K562 (cell line): ENCODE measurements at regions not wholly inside any gene's neighbourhood (a gene's known extent, or its start where the extent isn't known, plus 50 kb on each side); places are given as distances from the start of the nearest gene placed in this dataset.

Experiments used
- CTCF ChIP-seq, 3 experiments: IDR thresholded peaks in 2 of 3; conservative IDR thresholded peaks in 1 of 3; 2 replicates each; pipeline ENCODE4 v1.5.1; 2011 to 2012; ENCODE audit warnings: low read length in 3 of 3, mild to moderate bottlenecking in 3 of 3, control low read depth in 2 of 3, improper control_type of control experiment in 1 of 3, inconsistent platforms in 1 of 3, low read depth in 1 of 3, mixed read lengths in 1 of 3, moderate library complexity in 1 of 3; ENCODE audit not compliant: insufficient read depth in 2 of 3
- EZH2 ChIP-seq: IDR thresholded peaks from 2 replicates; pipeline ENCODE4 v1.6.1; 2012; ENCODE audit warnings: low read depth, mild to moderate bottlenecking, inconsistent platforms, low read length, borderline replicate concordance
- KAT8 ChIP-seq: fragments of 450-650 bp; IDR thresholded peaks from 2 replicates; pipeline ENCODE4 v1.6.1; 2016; ENCODE audit warnings: low read depth, mild to moderate bottlenecking
- KDM1A ChIP-seq, 2 experiments: fragments of 450-650 bp; IDR thresholded peaks; 2 replicates each; pipeline ENCODE4 v1.6.1; 2016; ENCODE audit warnings: mild to moderate bottlenecking in 2 of 2
- MGA ChIP-seq: fragments of 450-650 bp; IDR thresholded peaks from 2 replicates; pipeline ENCODE4 v1.6.1; 2016; ENCODE audit warnings: mild to moderate bottlenecking, moderate library complexity
- MTA3 ChIP-seq: fragments of 450-650 bp; formaldehyde crosslinking; IDR thresholded peaks from 2 replicates; pipeline ENCODE4 v1.6.1; 2017; ENCODE audit warnings: mild to moderate bottlenecking, borderline replicate concordance
- SMAD2 ChIP-seq: fragments of 150-350 bp; IDR thresholded peaks from 2 replicates; pipeline ENCODE4 v1.6.1; 2014; ENCODE audit warnings: low read depth, mild to moderate bottlenecking, low read length
- SRSF1 ChIP-seq: fragments of 200-400 bp; formaldehyde crosslinking; IDR thresholded peaks from 2 replicates; pipeline ENCODE4 v1.6.1; 2017; ENCODE audit warnings: mild to moderate bottlenecking, low read depth, low read length, moderate library complexity
- TGIF2 ChIP-seq: sonication (generic); formaldehyde crosslinking; IDR thresholded peaks from 2 replicates; pipeline ENCODE4 v1.8.1; 2022; ENCODE audit warnings: mild to moderate bottlenecking, missing genetic modification reagents, moderate library complexity
- ZBTB43 ChIP-seq: sonication (generic); formaldehyde crosslinking; IDR thresholded peaks from 2 replicates; pipeline ENCODE4 v1.8.0; 2023; ENCODE audit warnings: mild to moderate bottlenecking, missing genetic modification reagents
- ZNF212 ChIP-seq: fragments of 450-650 bp; formaldehyde crosslinking; IDR thresholded peaks from 2 replicates; pipeline ENCODE4 v1.4.0; 2020; ENCODE audit warnings: mild to moderate bottlenecking
- ZNF696 ChIP-seq: fragments of 250-450 bp; sonication (Bioruptor Pico); conservative IDR thresholded peaks from 2 replicates; pipeline ENCODE4 v1.4.0; 2020; ENCODE audit warnings: mild to moderate bottlenecking, moderate library complexity
- ZNF830 ChIP-seq: fragments of 250-450 bp; sonication (Bioruptor Pico); IDR thresholded peaks from 2 replicates; pipeline ENCODE4 v1.5.0; 2021; ENCODE audit warnings: mild to moderate bottlenecking

GRCh38 chr2:9703701-9704221 lies 73.0 kb upstream of the YWHAQ start (continued):
- TF ChIP-seq MGA = peak; percentile 52; the same call in 1 of the 2 replicates
- no peak for TF ChIP-seq EZH2
- 0 out of 4 replicates have a peak, but pooled peaks have one; percentile 16 to 36 for TF ChIP-seq KDM1A (IDR thresholded peaks at IDR 0.05)
- no peak for TF ChIP-seq SMAD2
- TF ChIP-seq MTA3 = no peak
- peak in 2 of 3 experiments; percentile 11 to 34; a peak in 2 of 6 replicates for TF ChIP-seq CTCF (IDR thresholded peaks at IDR 0.05 in 2 of 3, conservative IDR thresholded peaks at IDR 0.05 in 1 of 3; ENCODE audit: insufficient read depth in 2 of 3, low read depth in 1 of 3, low read length in 3 of 3)
- no peak for TF ChIP-seq ZBTB43 (CRISPR knock-in tag)
- no peak for TF ChIP-seq ZNF212
- no peak for TF ChIP-seq SRSF1
- no peak for TF ChIP-seq KAT8
- no peak for TF ChIP-seq ZNF696 (CRISPR knock-in tag)
- no peak for TF ChIP-seq TGIF2 (CRISPR knock-in tag)
- TF ChIP-seq ZNF830 (CRISPR knock-in tag) = no peak
